H1 (cell line): ENCODE measurements at regions not wholly inside any gene's neighbourhood (a gene's known extent, or its start where the extent isn't known, plus 50 kb on each side); places are given as distances from the start of the nearest gene placed in this dataset.

ENCODE experiments used
- NANOG ChIP-seq: IDR thresholded peaks from 2 replicates; pipeline ENCODE4 v1.6.1; 2011; ENCODE audit warnings: low read length, low read depth, mild to moderate bottlenecking, inconsistent platforms; ENCODE audit not compliant: insufficient read depth, poor library complexity, severe bottlenecking
- RXRA ChIP-seq: IDR thresholded peaks from 2 replicates; pipeline ENCODE4 v1.6.1; 2011; ENCODE audit warnings: low read depth, mild to moderate bottlenecking, low read length, moderate library complexity; ENCODE audit not compliant: insufficient read depth

GRCh38 chr4:152020073-152020472, 259.3 kb upstream of the GATB start (continued):
- no peak for TF ChIP-seq RXRA
- TF ChIP-seq NANOG: no peak
- TF ChIP-seq, all 59 proteins: peak for 0
